Smooth muscle cell (in vitro differentiated cells): ENCODE measurements at regions not wholly inside any gene's neighbourhood (a gene's known extent, or its start where the extent isn't known, plus 50 kb on each side); places are given as distances from the start of the nearest gene placed in this dataset.

ENCODE experiments used
- DNase-seq: peaks from one replicate; lab custom pipeline; 2025; ENCODE audit not compliant: unreplicated experiment; lab: John Stamatoyannopoulos, UW
- H2AFZ ChIP-seq: fragments of 200-600 bp; sonication (generic); 2 replicates; pipeline ENCODE4 v1.6.0; 2016; ENCODE audit warnings: antibody characterized with exemption, low read depth, mild to moderate bottlenecking
- H3F3A ChIP-seq: fragments of 200-600 bp; sonication (generic); 2 replicates; pipeline ENCODE4 v1.6.0; 2017; ENCODE audit warnings: antibody characterized with exemption, low read depth
- H3K27ac ChIP-seq: fragments of 200-600 bp; sonication (generic); 2 replicates; pipeline ENCODE4 v1.5.1; 2016; ENCODE audit warnings: low read depth, mild to moderate bottlenecking
- H3K27me3 ChIP-seq: fragments of 200-600 bp; sonication (generic); 2 replicates; pipeline ENCODE4 v1.6.1; 2016; ENCODE audit warnings: low read depth, mild to moderate bottlenecking
- H3K36me3 ChIP-seq: fragments of 200-600 bp; sonication (generic); 2 replicates; pipeline ENCODE4 v1.5.1; 2016; ENCODE audit warnings: low read depth
- H3K4me1 ChIP-seq: fragments of 200-600 bp; sonication (generic); 2 replicates; pipeline ENCODE4 v1.5.1; 2016; ENCODE audit warnings: low read depth
- H3K4me2 ChIP-seq: fragments of 200-600 bp; sonication (generic); 2 replicates; pipeline ENCODE4 v1.6.0; 2016; ENCODE audit warnings: mild to moderate bottlenecking
- H3K4me3 ChIP-seq: fragments of 200-600 bp; sonication (generic); 2 replicates; pipeline ENCODE4 v1.5.1; 2016; ENCODE audit warnings: mild to moderate bottlenecking
- H3K79me2 ChIP-seq: fragments of 200-600 bp; sonication (generic); 2 replicates; pipeline ENCODE4 v1.6.0; 2016; ENCODE audit warnings: low read depth, mild to moderate bottlenecking
- H3K9ac ChIP-seq: fragments of 200-600 bp; sonication (generic); 2 replicates; pipeline ENCODE4 v1.6.0; 2016; ENCODE audit warnings: low read depth
- H3K9me3 ChIP-seq: fragments of 200-600 bp; sonication (generic); replicated peaks from 2 replicates; pipeline ENCODE4 v1.5.1; 2016; ENCODE audit warnings: low read depth
- H4K20me1 ChIP-seq: fragments of 200-600 bp; sonication (generic); 2 replicates; pipeline ENCODE4 v1.6.0; 2016; ENCODE audit warnings: low read depth
- WGBS: methylation state at CpG from one replicate; pipeline ENCODE4 v1.1.7; 2016; ENCODE audit warnings: low lambda C conversion rate; 5-methylcytosine and 5-hydroxymethylcytosine counted together
- TF ChIP-seq, protein P1 (sequence below): fragments of 200-600 bp; sonication (generic); IDR thresholded peaks from 2 replicates; pipeline ENCODE4 v1.5.1; 2017; ENCODE audit warnings: borderline replicate concordance, mild to moderate bottlenecking, antibody characterized with exemption; ENCODE audit not compliant: insufficient read depth, poor library complexity, severe bottlenecking

DNA sequence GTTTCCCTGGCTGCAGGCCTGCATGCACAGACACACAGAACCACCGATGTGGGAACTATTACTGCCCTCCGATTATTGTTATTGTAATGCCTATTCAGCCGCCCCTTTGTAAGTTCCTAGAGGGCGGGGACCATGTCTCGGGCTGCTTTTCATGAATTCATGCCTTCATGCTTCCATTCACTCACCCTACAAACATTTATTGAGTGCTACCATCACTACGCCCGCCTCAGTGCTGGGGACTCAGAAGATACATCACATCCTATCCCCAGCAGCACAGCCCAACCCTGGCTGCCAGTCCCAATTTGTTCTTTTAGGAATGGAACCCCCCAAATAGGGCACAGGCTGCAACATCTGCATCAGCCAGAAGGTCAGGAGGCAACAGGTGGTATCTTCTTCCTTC, 75.9 kb downstream of the FOXA2 start:
- no peaks in the 10 kb centered on the region for H4K20me1 ChIP-seq
- WGBS, result 73% methylated on average over 7 of the region's 7 CpGs
- no peaks in the 10 kb centered on the region for H3K36me3 ChIP-seq
- H3K9ac ChIP-seq, result no peak overlapping the region
- no peaks in the 10 kb centered on the region for H3K9me3 ChIP-seq
- no peaks in the 10 kb centered on the region for H3K79me2 ChIP-seq
- no peak overlapping the region for H3K4me3 ChIP-seq
- H3K27me3 ChIP-seq, result no peaks in the 10 kb centered on the region
- H3K4me1 ChIP-seq, result peaks cover 16% of the 10 kb centered on the region
- H3K27ac ChIP-seq, result no peak overlapping the region
- no peak for DNase-seq
- H3F3A ChIP-seq, result no peaks in the 10 kb centered on the region
- TF ChIP-seq, protein P1, sequence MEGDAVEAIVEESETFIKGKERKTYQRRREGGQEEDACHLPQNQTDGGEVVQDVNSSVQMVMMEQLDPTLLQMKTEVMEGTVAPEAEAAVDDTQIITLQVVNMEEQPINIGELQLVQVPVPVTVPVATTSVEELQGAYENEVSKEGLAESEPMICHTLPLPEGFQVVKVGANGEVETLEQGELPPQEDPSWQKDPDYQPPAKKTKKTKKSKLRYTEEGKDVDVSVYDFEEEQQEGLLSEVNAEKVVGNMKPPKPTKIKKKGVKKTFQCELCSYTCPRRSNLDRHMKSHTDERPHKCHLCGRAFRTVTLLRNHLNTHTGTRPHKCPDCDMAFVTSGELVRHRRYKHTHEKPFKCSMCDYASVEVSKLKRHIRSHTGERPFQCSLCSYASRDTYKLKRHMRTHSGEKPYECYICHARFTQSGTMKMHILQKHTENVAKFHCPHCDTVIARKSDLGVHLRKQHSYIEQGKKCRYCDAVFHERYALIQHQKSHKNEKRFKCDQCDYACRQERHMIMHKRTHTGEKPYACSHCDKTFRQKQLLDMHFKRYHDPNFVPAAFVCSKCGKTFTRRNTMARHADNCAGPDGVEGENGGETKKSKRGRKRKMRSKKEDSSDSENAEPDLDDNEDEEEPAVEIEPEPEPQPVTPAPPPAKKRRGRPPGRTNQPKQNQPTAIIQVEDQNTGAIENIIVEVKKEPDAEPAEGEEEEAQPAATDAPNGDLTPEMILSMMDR, result no peak
- H3K4me2 ChIP-seq, result no peak overlapping the region
- H2AFZ ChIP-seq, result no peak overlapping the region

DNA sequence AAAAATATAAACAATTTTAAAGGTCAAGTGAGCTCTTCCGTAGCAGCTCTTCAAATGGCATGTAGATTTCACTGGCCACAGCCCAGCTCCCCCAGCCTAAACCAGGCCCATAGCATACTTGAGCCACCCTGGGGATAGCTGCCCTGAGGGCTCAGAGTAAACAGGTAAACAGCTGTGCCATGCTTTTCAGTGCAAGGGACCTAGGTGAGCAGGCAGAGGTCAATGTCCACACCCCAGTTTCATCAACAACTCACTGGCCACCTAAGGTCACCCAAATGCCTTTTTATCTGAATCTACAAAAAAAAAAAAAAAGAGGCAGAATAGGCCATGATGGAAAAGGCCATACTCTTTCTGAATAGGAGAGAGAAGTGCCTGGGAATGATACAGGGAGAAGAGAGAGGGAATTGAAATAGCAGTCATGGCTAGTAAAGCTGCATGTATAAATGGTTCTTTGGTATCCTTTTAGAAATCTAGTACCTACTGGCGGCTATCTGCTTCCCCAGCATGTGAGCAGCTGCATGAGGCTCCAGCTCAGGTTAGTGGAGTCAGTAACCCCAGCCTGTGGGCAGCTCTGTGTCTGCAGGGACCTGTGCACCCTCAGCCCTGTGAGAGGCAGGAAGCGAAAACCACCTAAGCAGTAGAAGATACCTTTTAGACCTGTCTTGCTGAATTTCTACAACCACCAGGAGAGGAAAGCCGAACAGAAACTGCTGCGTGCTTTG, 77.0 kb downstream of the FOXA2 start:
- H3K9me3 ChIP-seq, result no peaks in the 10 kb centered on the region
- H3K27me3 ChIP-seq, result no peaks in the 10 kb centered on the region
- peaks cover 8% of the 10 kb centered on the region for H3K4me1 ChIP-seq
- no peaks in the 10 kb centered on the region for H3K79me2 ChIP-seq
- H4K20me1 ChIP-seq, result no peaks in the 10 kb centered on the region
- WGBS, result 87% methylated on average over 5 of the region's 5 CpGs
- no peak overlapping the region for H3K27ac ChIP-seq
- TF ChIP-seq, protein P1, result no peak
- DNase-seq, result no peak
- H3K36me3 ChIP-seq, result no peaks in the 10 kb centered on the region
- H2AFZ ChIP-seq, result no peak overlapping the region
- H3K4me3 ChIP-seq, result no peak overlapping the region
- H3F3A ChIP-seq, result no peaks in the 10 kb centered on the region
- H3K9ac ChIP-seq, result no peak overlapping the region
- H3K4me2 ChIP-seq, result no peak overlapping the region

DNA sequence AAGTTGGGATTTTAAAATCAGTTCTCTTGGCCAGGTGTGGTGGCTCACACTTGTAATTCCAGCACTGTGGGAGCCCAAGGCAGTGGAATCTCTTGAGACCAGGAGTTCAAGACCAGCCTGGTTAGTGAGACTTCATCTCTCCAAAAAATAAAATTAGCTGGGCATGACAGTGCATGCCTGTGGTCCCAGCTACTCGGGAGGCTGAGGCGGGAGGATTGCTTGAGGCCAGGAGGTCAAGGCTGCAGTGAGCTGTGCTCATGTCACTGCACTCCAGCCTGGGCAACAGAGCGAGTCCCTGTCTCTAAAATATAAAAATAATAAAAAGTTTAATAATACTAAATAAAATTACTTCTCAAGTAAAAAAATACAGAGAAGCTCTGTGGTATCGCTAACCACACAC, 77.5 kb downstream of the FOXA2 start:
- TF ChIP-seq, protein P1, result no peak
- no peak overlapping the region for H3K27ac ChIP-seq
- no peaks in the 10 kb centered on the region for H3F3A ChIP-seq
- no peaks in the 10 kb centered on the region for H3K27me3 ChIP-seq
- no peak overlapping the region for H3K9ac ChIP-seq
- H3K4me2 ChIP-seq, result no peak overlapping the region
- no peak overlapping the region for H2AFZ ChIP-seq
- no peaks in the 10 kb centered on the region for H3K9me3 ChIP-seq
- 90% methylated on average over 4 of the region's 4 CpGs for WGBS
- peaks cover 3% of the 10 kb centered on the region for H3K4me1 ChIP-seq
- no peaks in the 10 kb centered on the region for H3K79me2 ChIP-seq
- H3K4me3 ChIP-seq, result no peak overlapping the region
- no peaks in the 10 kb centered on the region for H3K36me3 ChIP-seq
- H4K20me1 ChIP-seq, result no peaks in the 10 kb centered on the region
- DNase-seq, result no peak

DNA sequence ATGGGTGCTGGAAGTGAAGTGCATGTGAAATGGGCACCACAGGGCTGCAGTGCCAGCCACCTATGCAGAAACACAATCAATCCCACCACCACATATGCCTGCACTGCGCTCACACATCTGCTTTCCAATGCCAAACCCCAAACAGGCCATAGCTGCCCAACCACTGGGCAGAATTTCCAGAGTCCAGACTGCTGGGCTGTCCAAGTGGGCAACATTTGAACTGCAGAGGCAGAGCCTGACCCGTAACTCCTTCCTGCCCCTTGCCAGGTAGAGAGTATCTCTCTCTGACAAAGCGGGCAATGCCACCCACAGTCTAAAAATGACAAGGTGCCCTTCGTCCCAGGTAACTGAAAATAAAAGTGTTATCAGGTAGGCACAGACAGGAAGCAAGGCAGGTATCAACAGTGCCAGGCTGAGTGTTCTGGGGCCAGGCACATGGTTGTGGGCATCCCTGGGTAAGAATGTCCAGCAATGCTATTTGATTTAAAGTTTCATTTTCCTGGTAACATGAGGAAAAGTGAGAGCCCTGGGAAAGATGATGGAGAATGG, 79.5 kb downstream of the FOXA2 start:
- H3K9me3 ChIP-seq, result no peaks in the 10 kb centered on the region
- no peak overlapping the region for H3K9ac ChIP-seq
- no peak for DNase-seq
- H3K27ac ChIP-seq, result no peak overlapping the region
- TF ChIP-seq, protein P1, result no peak
- H3K4me3 ChIP-seq, result no peak overlapping the region
- H3K79me2 ChIP-seq, result no peaks in the 10 kb centered on the region
- H3F3A ChIP-seq, result no peaks in the 10 kb centered on the region
- no peaks in the 10 kb centered on the region for H3K27me3 ChIP-seq
- no peak overlapping the region for H3K4me2 ChIP-seq
- H2AFZ ChIP-seq, result no peak overlapping the region
- H3K4me1 ChIP-seq, result no peaks in the 10 kb centered on the region
- H3K36me3 ChIP-seq, result no peaks in the 10 kb centered on the region
- no peaks in the 10 kb centered on the region for H4K20me1 ChIP-seq
- WGBS, result 92% methylated on average over 4 of the region's 4 CpGs
